ENCODE measurements at regions not wholly inside any gene's neighbourhood (a gene's known extent, or its start where the extent isn't known, plus 50 kb on each side); places are given as distances from the start of the nearest gene placed in this dataset.
"Not testable (repeated sequence)": the region's sequence is repeated elsewhere in the genome, so short reads cannot be mapped to it uniquely, and the experiment has no call there.

DNA sequence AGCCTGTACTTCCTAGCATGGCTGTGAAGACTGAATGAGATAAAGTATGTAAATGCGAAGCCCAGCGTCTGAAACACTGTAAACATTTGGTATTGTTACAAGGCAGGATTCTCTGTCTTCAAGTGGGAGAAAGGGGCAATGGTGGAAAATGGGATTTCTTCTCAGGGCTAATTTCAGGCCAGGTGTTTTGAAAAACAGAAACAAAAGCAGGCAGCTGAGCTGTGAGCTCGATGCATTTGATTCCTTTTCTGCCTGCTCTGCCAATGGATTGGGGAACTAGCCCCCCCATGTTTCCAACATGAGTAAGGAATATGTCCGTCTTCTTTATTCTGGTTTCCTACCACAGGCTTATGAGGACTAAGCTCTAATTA, 732.1 kb upstream of the AUTS2 start:
- Histone ChIP-seq H3K4me3 (no peak overlapping the region), H3K27ac (no peak overlapping the region), H3K4me1 (ENCODE audit: insufficient read depth) (no peaks in the 10 kb centered on the region), H3K9me3 (no peaks in the 10 kb centered on the region), H3K27me3 (no peaks in the 10 kb centered on the region), H3K36me3 (no peaks in the 10 kb centered on the region)
- no peak for TF ChIP-seq POLR2A (IDR thresholded peaks at IDR 0.05)
- no peak for DNase-seq
- intact Hi-C loops (cut with DNase I): no loop called here
- WGBS, 3 donors: 48 to 61% (median 53%) methylated on average over 4 of the region's 4 CpGs

DNA sequence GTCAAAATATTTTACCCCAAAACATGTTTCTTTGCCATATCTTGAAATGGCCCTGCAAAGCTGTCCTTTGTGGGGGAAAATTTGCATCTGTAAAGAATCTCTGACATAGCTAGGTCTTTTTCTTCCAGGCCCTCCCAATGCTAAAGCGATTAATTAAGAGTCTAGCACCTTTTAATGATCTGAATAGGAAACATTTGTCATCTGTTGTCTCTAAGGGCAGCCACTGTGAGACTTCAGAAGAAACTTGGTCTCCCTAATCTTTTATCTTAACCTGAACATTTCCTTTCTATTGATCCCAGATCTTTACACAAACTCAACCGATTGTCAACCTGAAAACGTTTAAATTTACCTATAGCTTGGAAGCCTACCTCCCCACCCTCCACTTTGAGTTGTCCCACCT, 731.6 kb upstream of the AUTS2 start:
- H3K36me3 ChIP-seq; H3K4me1 ChIP-seq (ENCODE audit: insufficient read depth); intact Hi-C loops (cut with DNase I); H3K27me3 ChIP-seq; H3K9me3 ChIP-seq; H3K4me3 ChIP-seq; H3K27ac ChIP-seq; DNase-seq: not testable (repeated sequence)
- 79 to 89% (median 83%) methylated on average over 3 of the region's 3 CpGs for WGBS, 3 donors

DNA sequence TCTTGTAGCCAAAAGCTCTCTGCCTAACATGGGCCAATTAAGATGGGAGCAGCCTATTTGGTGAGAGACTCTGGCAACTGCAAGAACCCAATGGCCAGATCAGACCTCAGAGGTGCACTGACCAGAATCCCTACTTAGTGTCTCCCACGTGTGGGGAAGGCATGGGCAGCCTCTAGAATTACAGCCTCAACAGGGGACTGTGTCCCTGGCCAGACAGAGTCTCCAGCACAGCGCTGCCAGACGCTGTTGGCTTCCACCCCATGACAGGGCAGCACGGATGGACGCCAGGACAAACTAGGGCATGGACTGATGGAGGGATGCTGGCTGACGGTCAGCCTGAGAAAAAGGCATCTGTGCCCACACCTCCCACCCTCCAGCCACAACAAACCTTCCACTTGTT, 729.3 kb upstream of the AUTS2 start:
- intact Hi-C loops (cut with DNase I): no loop called here
- 74 to 83% (median 79%) methylated on average over 6 of the region's 6 CpGs for WGBS, 3 donors
- TF ChIP-seq, protein P1, sequence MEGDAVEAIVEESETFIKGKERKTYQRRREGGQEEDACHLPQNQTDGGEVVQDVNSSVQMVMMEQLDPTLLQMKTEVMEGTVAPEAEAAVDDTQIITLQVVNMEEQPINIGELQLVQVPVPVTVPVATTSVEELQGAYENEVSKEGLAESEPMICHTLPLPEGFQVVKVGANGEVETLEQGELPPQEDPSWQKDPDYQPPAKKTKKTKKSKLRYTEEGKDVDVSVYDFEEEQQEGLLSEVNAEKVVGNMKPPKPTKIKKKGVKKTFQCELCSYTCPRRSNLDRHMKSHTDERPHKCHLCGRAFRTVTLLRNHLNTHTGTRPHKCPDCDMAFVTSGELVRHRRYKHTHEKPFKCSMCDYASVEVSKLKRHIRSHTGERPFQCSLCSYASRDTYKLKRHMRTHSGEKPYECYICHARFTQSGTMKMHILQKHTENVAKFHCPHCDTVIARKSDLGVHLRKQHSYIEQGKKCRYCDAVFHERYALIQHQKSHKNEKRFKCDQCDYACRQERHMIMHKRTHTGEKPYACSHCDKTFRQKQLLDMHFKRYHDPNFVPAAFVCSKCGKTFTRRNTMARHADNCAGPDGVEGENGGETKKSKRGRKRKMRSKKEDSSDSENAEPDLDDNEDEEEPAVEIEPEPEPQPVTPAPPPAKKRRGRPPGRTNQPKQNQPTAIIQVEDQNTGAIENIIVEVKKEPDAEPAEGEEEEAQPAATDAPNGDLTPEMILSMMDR (IDR thresholded peaks at IDR 0.05): no peak
- TF ChIP-seq EP300 (IDR thresholded peaks at IDR 0.05): no peak
- TF ChIP-seq POLR2A (IDR thresholded peaks at IDR 0.05): no peak

DNA sequence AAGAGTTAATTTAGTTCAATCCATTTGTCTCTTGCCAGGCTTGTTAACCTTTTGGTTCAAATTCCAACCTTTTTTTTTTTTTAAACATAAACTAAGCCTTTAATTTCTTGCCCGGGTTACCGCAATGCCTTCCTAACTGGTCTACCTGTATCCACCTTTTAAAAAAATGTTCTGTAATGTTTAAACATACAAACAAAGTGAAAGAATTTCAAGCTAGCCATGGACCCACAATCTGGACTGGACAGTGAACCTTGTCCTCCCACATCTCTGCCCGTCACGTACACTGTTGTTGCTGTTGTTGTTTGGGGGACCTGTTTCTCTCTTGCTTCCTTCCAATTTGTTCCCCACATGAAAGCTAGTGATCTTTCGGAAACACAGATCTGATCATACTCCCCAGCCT, 724.7 kb upstream of the AUTS2 start:
- H3K4me3 ChIP-seq: no peak overlapping the region
- no peak for DNase-seq
- TF ChIP-seq EP300 (IDR thresholded peaks at IDR 0.05): no peak
- TF ChIP-seq POLR2A (IDR thresholded peaks at IDR 0.05): no peak
- TF ChIP-seq, protein P1 (IDR thresholded peaks at IDR 0.05): no peak
- WGBS, 3 donors: 59 to 74% (median 73%) methylated on average over 5 of the region's 5 CpGs
- H3K9me3 ChIP-seq: no peaks in the 10 kb centered on the region
- intact Hi-C loops (cut with DNase I): no loop called here
- H3K36me3 ChIP-seq: no peaks in the 10 kb centered on the region
- no peaks in the 10 kb centered on the region for H3K4me1 ChIP-seq (ENCODE audit: insufficient read depth)
- H3K27ac ChIP-seq: no peak overlapping the region
- H3K27me3 ChIP-seq: no peaks in the 10 kb centered on the region

More for the DNA sequence above, 729.3 kb upstream of the AUTS2 start:
- Histone ChIP-seq H3K4me3 (no peak overlapping the region), H3K27ac (no peak overlapping the region), H3K9me3 (no peaks in the 10 kb centered on the region), H3K27me3 (no peaks in the 10 kb centered on the region), H3K36me3 (no peaks in the 10 kb centered on the region), H3K4me1 (ENCODE audit: insufficient read depth) (no peaks in the 10 kb centered on the region)
- no peak for DNase-seq

DNA sequence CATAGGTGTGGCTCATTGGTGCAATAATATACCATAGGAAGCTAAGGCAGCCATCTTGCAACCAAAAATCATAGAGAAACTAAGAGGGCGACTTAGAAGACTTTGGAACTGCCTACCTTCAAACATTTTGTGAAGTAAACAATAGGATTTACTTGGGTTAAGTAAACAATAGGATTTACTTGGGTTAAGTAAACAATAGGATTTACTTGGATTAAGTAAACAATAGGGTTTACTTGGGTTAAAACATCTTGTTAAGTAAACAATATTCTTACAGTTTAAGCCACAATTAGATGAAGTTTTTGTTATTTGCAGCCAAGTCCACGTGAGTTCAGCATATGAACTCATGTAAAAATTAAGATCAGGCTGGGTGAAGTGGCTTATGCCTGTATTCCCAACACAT, 722.4 kb upstream of the AUTS2 start:
- H3K4me3 ChIP-seq: no peak overlapping the region
- WGBS, 3 donors: 73 to 80% (median 77%) methylated on average over 2 of the region's 2 CpGs
- no peaks in the 10 kb centered on the region for H3K4me1 ChIP-seq (ENCODE audit: insufficient read depth)
- H3K27me3 ChIP-seq: no peaks in the 10 kb centered on the region
- no peak for DNase-seq
- no peak overlapping the region for H3K27ac ChIP-seq
- H3K9me3 ChIP-seq: no peaks in the 10 kb centered on the region
- intact Hi-C loops (cut with DNase I): no loop called here
- no peaks in the 10 kb centered on the region for H3K36me3 ChIP-seq
- TF ChIP-seq POLR2A (IDR thresholded peaks at IDR 0.05) (no peak), EP300 (IDR thresholded peaks at IDR 0.05) (no peak)
- TF ChIP-seq, protein P1 (IDR thresholded peaks at IDR 0.05): no peak

DNA sequence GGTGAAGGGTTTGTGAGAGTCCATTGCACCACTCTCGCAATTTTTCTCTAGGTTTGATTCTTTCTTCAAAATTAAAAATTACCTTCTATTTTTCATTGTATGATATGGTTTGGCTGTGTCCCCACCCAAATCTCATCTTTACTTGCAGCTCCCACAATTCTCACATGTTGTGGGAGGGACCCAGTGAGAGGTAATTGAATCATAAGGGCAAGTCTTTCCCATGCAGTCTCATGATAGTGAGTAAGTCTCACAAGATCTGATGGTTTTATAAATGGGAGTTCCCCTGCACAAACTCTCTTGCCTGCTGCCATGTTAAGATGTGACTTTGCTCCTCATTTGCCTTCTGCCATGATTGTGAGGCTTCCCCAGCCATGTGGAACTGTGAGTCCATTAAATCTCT, 711.2 kb upstream of the AUTS2 start:
- H3K4me1 ChIP-seq (ENCODE audit: insufficient read depth); H3K9me3 ChIP-seq; H3K36me3 ChIP-seq; H3K27ac ChIP-seq; H3K4me3 ChIP-seq; intact Hi-C loops (cut with DNase I); DNase-seq; H3K27me3 ChIP-seq: not testable (repeated sequence)
- 92 to 98% (median 97%) methylated on average over 1 of the region's 1 CpG for WGBS, 3 donors

Measured in ovary (tissue), 7 donors.